HepG2 (cell line): ENCODE measurements at regions not wholly inside any gene's neighbourhood (a gene's known extent, or its start where the extent isn't known, plus 50 kb on each side); places are given as distances from the start of the nearest gene placed in this dataset.

ENCODE experiments used
- ATAC-seq: fragments of 200-7000 bp; cut with Tn5 transposase; 3 replicates; pipeline ENCODE4 v1.9.1; 2020; ENCODE audit warnings: mild to moderate bottlenecking, moderate library complexity
- BruUV-seq: library from RNA; stranded (reverse); fragments of 400-500 nt; replicated peaks from 2 replicates; lab custom pipeline; 2021; lab: Mats Ljungman, UMichigan
- CTCF ChIA-PET: fragments of 300-600 bp; formaldehyde crosslinking; extraction: SDS; loops from one replicate; lab custom pipeline; 2021; ENCODE audit warnings: low total read pairs, inconsistent platforms, low intra/inter-chr PET ratio; lab: Yijun Ruan, JAX
- POLR2A ChIA-PET: fragments of 350-600 bp; sonication (Branson Sonifier 250); formaldehyde crosslinking; loops from one replicate; lab custom pipeline; 2020; ENCODE audit warnings: antibody characterized with exemption, inconsistent platforms; lab: Yijun Ruan, JAX
- DNase-seq: peaks from one replicate; pipeline ENCODE4 v3.0.0-alpha.2; 2015; ENCODE audit warnings: low spot score
- FAIRE-seq: peaks from 3 replicates; lab custom pipeline; 2011; peaks lifted over from hg19 to GRCh38; lab: Jason Lieb, UNC
- H2AFZ ChIP-seq: one replicate; pipeline ENCODE4 v1.6.1; 2011; ENCODE audit warnings: low read length, inconsistent platforms
- H3K27ac ChIP-seq: fragments of 300-600 bp; 3 replicates; pipeline ENCODE4 v1.8.0; 2011; ENCODE audit warnings: mixed run types, mild to moderate bottlenecking, mixed read lengths, low read length, inconsistent platforms; ENCODE audit not compliant: insufficient read depth; ENCODE audit errors: extremely low read length
- H3K27me3 ChIP-seq, 2 experiments: fragments of 200-600 bp in 1 of 2; 2 replicates in 1 of 2; 3 replicates in 1 of 2; pipeline versions ENCODE4 v1.6.0 to v1.8.0; 2011; ENCODE audit warnings: low read length in 2 of 2, mild to moderate bottlenecking in 2 of 2, moderate library complexity in 2 of 2, inconsistent platforms in 1 of 2; ENCODE audit not compliant: insufficient read depth in 2 of 2, control insufficient read depth in 1 of 2
- H3K36me3 ChIP-seq, 2 experiments: fragments of 200-600 bp in 1 of 2; replicated peaks in 1 of 2; 2 replicates in 1 of 2; 3 replicates in 1 of 2; pipeline versions ENCODE4 v1.5.1 to v1.8.0; 2011; ENCODE audit warnings: low read length in 2 of 2, inconsistent platforms in 1 of 2; ENCODE audit not compliant: insufficient read depth in 2 of 2, control insufficient read depth in 1 of 2
- H3K4me1 ChIP-seq: 2 replicates; pipeline ENCODE4 v1.5.1; 2012; ENCODE audit warnings: low read length, inconsistent platforms; ENCODE audit not compliant: insufficient read depth
- H3K4me2 ChIP-seq: 2 replicates; pipeline ENCODE4 v1.6.0; 2011; ENCODE audit warnings: low read depth, low read length, inconsistent platforms
- H3K4me3 ChIP-seq, 3 experiments: fragments of 200-600 bp in 1 of 3; sonication (generic), shearing (Covaris generic) in 1 of 3; replicated peaks in 1 of 3; 2 replicates each; pipeline ENCODE4 v1.5.1; 2011 to 2016; ENCODE audit warnings: low read length in 3 of 3, inconsistent platforms in 2 of 3, low read depth in 2 of 3, mild to moderate bottlenecking in 2 of 3, control low read depth in 1 of 3, mixed read lengths in 1 of 3; ENCODE audit not compliant: insufficient read depth in 1 of 3
- H3K79me2 ChIP-seq: one replicate; pipeline ENCODE4 v1.6.1; 2011; ENCODE audit warnings: low read length, inconsistent platforms; ENCODE audit not compliant: insufficient read depth
- H3K9ac ChIP-seq: 2 replicates; pipeline ENCODE4 v1.6.0; 2011; ENCODE audit warnings: mild to moderate bottlenecking, low read depth, low read length, inconsistent platforms; ENCODE audit not compliant: insufficient read depth
- H3K9me3 ChIP-seq: 2 replicates; pipeline ENCODE4 v1.5.1; 2012; ENCODE audit warnings: mild to moderate bottlenecking, low read length
- H4K20me1 ChIP-seq: 2 replicates; pipeline ENCODE4 v1.6.0; 2011; ENCODE audit warnings: inconsistent platforms, mild to moderate bottlenecking, low read length, moderate library complexity; ENCODE audit not compliant: insufficient read depth
- ATF7 ChIP-seq, 2 experiments: fragments of 450-650 bp in 1 of 2; sonication (generic) in 1 of 2; formaldehyde crosslinking in 1 of 2; IDR thresholded peaks; 2 replicates each; pipeline versions ENCODE4 v1.4.0 to v1.6.1; 2016 to 2020; ENCODE audit warnings: antibody characterized with exemption in 1 of 2, mild to moderate bottlenecking in 1 of 2, missing genetic modification reagents in 1 of 2
- MIER2 ChIP-seq: IDR thresholded peaks from 2 replicates; pipeline ENCODE4 v1.6.1; 2016; ENCODE audit warnings: missing biosample characterization, missing genetic modification reagents
- MTF2 ChIP-seq: sonication (generic); formaldehyde crosslinking; IDR thresholded peaks from 2 replicates; pipeline ENCODE4 v1.5.0; 2020; ENCODE audit warnings: missing genetic modification reagents, borderline replicate concordance
- PAXIP1 ChIP-seq: sonication (generic); formaldehyde crosslinking; conservative IDR thresholded peaks from 2 replicates; pipeline ENCODE4 v1.4.0; 2020; ENCODE audit warnings: mild to moderate bottlenecking, missing genetic modification reagents, moderate library complexity
- RBFOX2 ChIP-seq: fragments of 200-400 bp; formaldehyde crosslinking; IDR thresholded peaks from 2 replicates; pipeline ENCODE4 v1.6.1; 2017; ENCODE audit warnings: low read depth, mild to moderate bottlenecking, low read length
- ZKSCAN5 ChIP-seq: sonication (generic); formaldehyde crosslinking; IDR thresholded peaks from 2 replicates; pipeline ENCODE4 v1.5.1; 2020; ENCODE audit warnings: mild to moderate bottlenecking, missing genetic modification reagents
- ZNF101 ChIP-seq: sonication (generic); formaldehyde crosslinking; IDR thresholded peaks from 2 replicates; pipeline ENCODE4 v1.4.0; 2020; ENCODE audit warnings: mild to moderate bottlenecking, low read depth, missing genetic modification reagents, borderline replicate concordance
- WGBS: methylation state at CpG from one replicate; pipeline ENCODE4 v1.1.6; 2017; ENCODE audit warnings: low lambda C conversion rate; 5-methylcytosine and 5-hydroxymethylcytosine counted together
- in situ Hi-C: cut with HindIII; loops from 2 replicates; pipeline ENCODE4 v1.10.0; 2017; ENCODE audit warnings: low pct_unique_long_range_greater_than_20kb; ENCODE audit not compliant: extremely low pct_ligation_motif_present
- intact Hi-C: fragments of 100-400 bp; cut with micrococcal nuclease; formaldehyde crosslinking; loops from one replicate; pipeline ENCODE4 v1.10.0; 2022; ENCODE audit not compliant: unreplicated experiment
- TF ChIP-seq, protein P1 (sequence below): sonication (generic); formaldehyde crosslinking; IDR thresholded peaks from 2 replicates; pipeline ENCODE4 v1.4.0; 2020; ENCODE audit warnings: missing genetic modification reagents
- TF ChIP-seq, protein P2 (sequence below): sonication (generic); formaldehyde crosslinking; IDR thresholded peaks from 2 replicates; pipeline ENCODE4 v1.8.0; 2022; ENCODE audit warnings: mild to moderate bottlenecking, missing genetic modification reagents, borderline replicate concordance

GRCh38 chr20:56195946-56196345 is 52.6 kb upstream of the MC3R start:
- H3K4me3 ChIP-seq, result no peak overlapping the region
- no peaks in the 10 kb centered on the region for H3K27me3 ChIP-seq
- no peak for ATAC-seq
- ChIA-PET CTCF (no interaction called here), POLR2A (no interaction called here)
- no peak for FAIRE-seq
- TF ChIP-seq MIER2 (CRISPR knock-in tag) (no peak), ZNF101 (no peak), ATF7 (IDR thresholded peaks at IDR 0.05) (no peak), ATF7 (CRISPR knock-in tag; IDR thresholded peaks at IDR 0.05) (no peak), PAXIP1 (CRISPR knock-in tag) (no peak), RBFOX2 (no peak), MTF2 (no peak), ZKSCAN5 (CRISPR knock-in tag) (no peak)
- TF ChIP-seq, protein P1, sequence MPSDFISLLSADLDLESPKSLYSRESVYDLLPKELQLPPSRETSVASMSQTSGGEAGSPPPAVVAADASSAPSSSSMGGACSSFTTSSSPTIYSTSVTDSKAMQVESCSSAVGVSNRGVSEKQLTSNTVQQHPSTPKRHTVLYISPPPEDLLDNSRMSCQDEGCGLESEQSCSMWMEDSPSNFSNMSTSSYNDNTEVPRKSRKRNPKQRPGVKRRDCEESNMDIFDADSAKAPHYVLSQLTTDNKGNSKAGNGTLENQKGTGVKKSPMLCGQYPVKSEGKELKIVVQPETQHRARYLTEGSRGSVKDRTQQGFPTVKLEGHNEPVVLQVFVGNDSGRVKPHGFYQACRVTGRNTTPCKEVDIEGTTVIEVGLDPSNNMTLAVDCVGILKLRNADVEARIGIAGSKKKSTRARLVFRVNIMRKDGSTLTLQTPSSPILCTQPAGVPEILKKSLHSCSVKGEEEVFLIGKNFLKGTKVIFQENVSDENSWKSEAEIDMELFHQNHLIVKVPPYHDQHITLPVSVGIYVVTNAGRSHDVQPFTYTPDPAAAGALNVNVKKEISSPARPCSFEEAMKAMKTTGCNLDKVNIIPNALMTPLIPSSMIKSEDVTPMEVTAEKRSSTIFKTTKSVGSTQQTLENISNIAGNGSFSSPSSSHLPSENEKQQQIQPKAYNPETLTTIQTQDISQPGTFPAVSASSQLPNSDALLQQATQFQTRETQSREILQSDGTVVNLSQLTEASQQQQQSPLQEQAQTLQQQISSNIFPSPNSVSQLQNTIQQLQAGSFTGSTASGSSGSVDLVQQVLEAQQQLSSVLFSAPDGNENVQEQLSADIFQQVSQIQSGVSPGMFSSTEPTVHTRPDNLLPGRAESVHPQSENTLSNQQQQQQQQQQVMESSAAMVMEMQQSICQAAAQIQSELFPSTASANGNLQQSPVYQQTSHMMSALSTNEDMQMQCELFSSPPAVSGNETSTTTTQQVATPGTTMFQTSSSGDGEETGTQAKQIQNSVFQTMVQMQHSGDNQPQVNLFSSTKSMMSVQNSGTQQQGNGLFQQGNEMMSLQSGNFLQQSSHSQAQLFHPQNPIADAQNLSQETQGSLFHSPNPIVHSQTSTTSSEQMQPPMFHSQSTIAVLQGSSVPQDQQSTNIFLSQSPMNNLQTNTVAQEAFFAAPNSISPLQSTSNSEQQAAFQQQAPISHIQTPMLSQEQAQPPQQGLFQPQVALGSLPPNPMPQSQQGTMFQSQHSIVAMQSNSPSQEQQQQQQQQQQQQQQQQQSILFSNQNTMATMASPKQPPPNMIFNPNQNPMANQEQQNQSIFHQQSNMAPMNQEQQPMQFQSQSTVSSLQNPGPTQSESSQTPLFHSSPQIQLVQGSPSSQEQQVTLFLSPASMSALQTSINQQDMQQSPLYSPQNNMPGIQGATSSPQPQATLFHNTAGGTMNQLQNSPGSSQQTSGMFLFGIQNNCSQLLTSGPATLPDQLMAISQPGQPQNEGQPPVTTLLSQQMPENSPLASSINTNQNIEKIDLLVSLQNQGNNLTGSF, result no peak
- TF ChIP-seq, protein P2, sequence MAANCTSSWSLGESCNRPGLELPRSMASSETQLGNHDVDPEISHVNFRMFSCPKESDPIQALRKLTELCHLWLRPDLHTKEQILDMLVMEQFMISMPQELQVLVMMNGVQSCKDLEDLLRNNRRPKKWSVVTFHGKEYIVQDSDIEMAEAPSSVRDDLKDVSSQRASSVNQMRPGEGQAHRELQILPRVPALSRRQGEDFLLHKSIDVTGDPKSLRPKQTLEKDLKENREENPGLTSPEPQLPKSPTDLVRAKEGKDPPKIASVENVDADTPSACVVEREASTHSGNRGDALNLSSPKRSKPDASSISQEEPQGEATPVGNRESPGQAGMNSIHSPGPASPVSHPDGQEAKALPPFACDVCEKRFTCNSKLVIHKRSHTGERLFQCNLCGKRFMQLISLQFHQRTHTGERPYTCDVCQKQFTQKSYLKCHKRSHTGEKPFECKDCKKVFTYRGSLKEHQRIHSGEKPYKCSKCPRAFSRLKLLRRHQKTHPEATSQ, result no peak
- H3K9me3 ChIP-seq, result peaks cover 54% of the 10 kb centered on the region
- H3K79me2 ChIP-seq, result no peaks in the 10 kb centered on the region
- WGBS, result 9% methylated on average over 2 of the region's 2 CpGs
- H3K4me1 ChIP-seq, result no peaks in the 10 kb centered on the region
- no peaks in the 10 kb centered on the region for H4K20me1 ChIP-seq
- no peak overlapping the region for H3K27ac ChIP-seq
- H2AFZ ChIP-seq, result no peak overlapping the region
- no peaks in the 10 kb centered on the region for H3K36me3 ChIP-seq
- H3K9ac ChIP-seq, result no peak overlapping the region
- intact Hi-C loops, result no loop called here
- no peak for DNase-seq
- no peak overlapping the region for H3K4me2 ChIP-seq
- no TSS peak for BruUV-seq
- in situ Hi-C loops, result no loop called here
